Breast epithelium (tissue), 4 donors: ENCODE measurements at regions not wholly inside any gene's neighbourhood (a gene's known extent, or its start where the extent isn't known, plus 50 kb on each side); places are given as distances from the start of the nearest gene placed in this dataset.

ENCODE experiments used
- DNase-seq, 2 donors: peaks; one replicate each; pipeline ENCODE4 v3.0.0-alpha.2; 2019; ENCODE audit warnings: low spot score in 2 of 2
- H3K27ac ChIP-seq, 2 donors: fragments of 200-600 bp; sonication (generic) in 1 of 2; one replicate each; pipeline ENCODE4 v1.5.1; 2016 to 2019; ENCODE audit warnings: mild to moderate bottlenecking in 1 of 2
- H3K27me3 ChIP-seq, 2 donors: fragments of 200-600 bp; sonication (generic) in 1 of 2; one replicate each; pipeline versions ENCODE4 v1.5.1 to v1.6.0; 2017 to 2019; ENCODE audit warnings: control low read depth in 1 of 2, mild to moderate bottlenecking in 1 of 2
- H3K36me3 ChIP-seq: fragments of 200-600 bp; one replicate; pipeline ENCODE4 v1.5.1; 2019
- H3K4me1 ChIP-seq, 2 donors: fragments of 200-600 bp; sonication (generic); one replicate each; pipeline ENCODE4 v1.5.1; 2016 to 2019; ENCODE audit warnings: control low read depth in 1 of 2
- H3K4me3 ChIP-seq, 3 donors: fragments of 200-600 bp; sonication (generic); 1 replicate in 2 of 3; 2 replicates in 1 of 3; pipeline ENCODE4 v1.5.1; 2016 to 2019; ENCODE audit warnings: mild to moderate bottlenecking in 3 of 3, moderate library complexity in 2 of 3
- H3K9me3 ChIP-seq, 2 donors: fragments of 200-600 bp; sonication (generic) in 1 of 2; one replicate each; pipeline ENCODE4 v1.5.1; 2016 to 2019; ENCODE audit warnings: control low read depth in 1 of 2
- CTCF ChIP-seq, 3 donors: fragments of 450-650 bp; IDR thresholded peaks; one replicate each; pipeline ENCODE4 v1.5.1; 2016 to 2017; ENCODE audit warnings: antibody characterized with exemption in 3 of 3, mild to moderate bottlenecking in 3 of 3, moderate library complexity in 3 of 3
- POLR2A ChIP-seq: fragments of 450-650 bp; IDR thresholded peaks from one replicate; pipeline ENCODE4 v1.6.1; 2016; ENCODE audit warnings: antibody characterized with exemption, mild to moderate bottlenecking, moderate library complexity
- POLR2AphosphoS5 ChIP-seq, 3 donors: sonication (generic); formaldehyde crosslinking; IDR thresholded peaks; one replicate each; pipeline ENCODE4 v1.6.1; 2017; ENCODE audit warnings: antibody characterized with exemption in 3 of 3
- intact Hi-C: fragments of 100-400 bp; cut with DNase I; formaldehyde crosslinking; loops from one replicate; pipeline ENCODE4 v1.15.1; 2023; ENCODE audit warnings: low total_unique reads

DNA sequence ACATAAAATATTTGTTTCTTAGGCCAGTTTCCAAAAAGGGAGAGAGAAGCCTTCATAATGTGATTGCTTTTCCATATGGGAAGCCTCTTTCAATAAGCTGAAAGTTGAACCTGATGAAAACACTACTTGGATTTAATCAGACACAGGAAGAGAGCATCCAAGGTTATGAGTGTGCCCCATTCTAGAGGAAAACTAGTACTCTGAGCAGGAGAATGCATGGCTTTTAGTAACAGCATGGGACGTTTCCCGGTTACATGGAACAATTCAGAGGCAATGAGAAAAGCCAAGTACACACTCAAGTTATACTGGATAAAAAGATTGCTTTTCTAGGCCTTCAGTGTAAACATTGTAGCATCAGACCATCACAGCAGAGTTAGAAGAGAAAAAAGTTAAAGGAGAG is 315.8 kb downstream of the ZNF516 start:
- no peak overlapping the region for H3K27ac ChIP-seq
- no peaks in the 10 kb centered on the region for H3K4me1 ChIP-seq
- H3K9me3 ChIP-seq: no peaks in the 10 kb centered on the region
- peaks cover 5% of the 10 kb centered on the region for H3K36me3 ChIP-seq
- intact Hi-C loops: no loop called here
- DNase-seq: no peak
- TF ChIP-seq POLR2AphosphoS5 (IDR thresholded peaks at IDR 0.05) (no peak), CTCF (IDR thresholded peaks at IDR 0.05) (no peak), POLR2A (no peak)
- H3K4me3 ChIP-seq: no peak overlapping the region
- no peaks in the 10 kb centered on the region for H3K27me3 ChIP-seq

DNA sequence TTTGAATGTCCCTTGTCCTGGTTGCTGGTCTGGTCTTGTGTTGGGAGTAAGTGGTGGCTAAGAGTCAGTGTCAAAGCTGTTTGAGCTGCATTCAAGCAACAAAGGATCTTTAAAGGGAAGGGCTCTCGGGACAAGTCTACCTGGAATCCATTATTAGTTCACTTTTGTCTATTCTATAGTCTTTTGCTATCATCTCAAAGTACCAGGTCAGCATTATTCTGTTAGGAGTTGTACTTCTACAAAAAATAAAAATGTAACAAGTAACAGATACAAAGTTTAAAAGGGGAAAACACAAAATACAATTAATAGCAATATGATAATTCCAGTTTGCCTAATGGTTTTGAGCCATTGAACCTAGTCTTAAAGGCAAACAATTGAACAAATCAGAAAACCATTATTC is 317.9 kb downstream of the ZNF516 start:
- intact Hi-C loops: no loop called here
- TF ChIP-seq POLR2A (no peak), POLR2AphosphoS5 (IDR thresholded peaks at IDR 0.05) (no peak), CTCF (IDR thresholded peaks at IDR 0.05) (no peak)
- Histone ChIP-seq H3K27me3 (no peaks in the 10 kb centered on the region), H3K4me1 (no peaks in the 10 kb centered on the region), H3K36me3 (peaks cover 5% of the 10 kb centered on the region), H3K27ac (no peak overlapping the region), H3K4me3 (no peak overlapping the region), H3K9me3 (no peaks in the 10 kb centered on the region)
- no peak for DNase-seq

GRCh38 chr18:76174451-76174850 is 320.6 kb downstream of the ZNF516 start:
- Histone ChIP-seq H3K27me3 (no peaks in the 10 kb centered on the region), H3K27ac (no peak overlapping the region), H3K9me3 (no peaks in the 10 kb centered on the region), H3K36me3 (peaks cover 5% of the 10 kb centered on the region), H3K4me1 (no peaks in the 10 kb centered on the region), H3K4me3 (no peak overlapping the region)
- TF ChIP-seq POLR2AphosphoS5 (IDR thresholded peaks at IDR 0.05): no peak
- TF ChIP-seq CTCF (IDR thresholded peaks at IDR 0.05): no peak
- TF ChIP-seq POLR2A: no peak
- intact Hi-C loops: no loop called here
- no peak for DNase-seq

DNA sequence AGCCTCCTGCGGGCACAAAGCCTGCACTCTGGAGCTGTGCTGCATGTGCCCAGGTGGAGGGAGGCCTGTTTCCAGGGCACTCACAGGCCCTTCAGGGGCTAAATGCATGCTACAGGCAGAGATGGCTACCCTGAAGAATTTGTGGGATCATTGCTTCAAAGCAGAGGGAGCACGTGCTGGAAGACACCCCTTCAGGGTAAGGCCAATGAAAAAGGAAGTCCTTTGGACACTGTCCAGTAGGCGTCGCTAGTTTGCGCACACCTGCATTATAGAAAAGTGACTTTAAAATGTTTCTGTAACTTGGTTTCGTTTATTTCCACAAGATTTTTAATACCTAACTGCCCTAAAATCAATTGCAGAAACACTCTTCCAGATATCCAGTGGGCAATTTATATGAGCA is 325.3 kb downstream of the ZNF516 start:
- intact Hi-C loops: no loop called here
- TF ChIP-seq POLR2AphosphoS5 (IDR thresholded peaks at IDR 0.05) (no peak), POLR2A (no peak), CTCF (IDR thresholded peaks at IDR 0.05) (no peak)
- Histone ChIP-seq H3K4me3 (no peak overlapping the region), H3K4me1 (peaks cover 0 to 8% of the 10 kb centered on the region in 2 donors), H3K36me3 (no peaks in the 10 kb centered on the region), H3K27ac (no peak overlapping the region), H3K27me3 (no peaks in the 10 kb centered on the region), H3K9me3 (no peaks in the 10 kb centered on the region)
- no peak for DNase-seq

GRCh38 chr18:76167845-76168621 is 327.0 kb downstream of the ZNF516 start:
- peaks cover 0 to 8% of the 10 kb centered on the region in 2 donors for H3K4me1 ChIP-seq
- DNase-seq: no peak
- no peak for TF ChIP-seq CTCF (IDR thresholded peaks at IDR 0.05)
- TF ChIP-seq POLR2AphosphoS5 (IDR thresholded peaks at IDR 0.05): no peak
- no peak for TF ChIP-seq POLR2A
- H3K36me3 ChIP-seq: no peaks in the 10 kb centered on the region
- H3K27me3 ChIP-seq: no peaks in the 10 kb centered on the region
- H3K27ac ChIP-seq: no peak overlapping the region
- H3K9me3 ChIP-seq: no peaks in the 10 kb centered on the region
- no peak overlapping the region for H3K4me3 ChIP-seq
- intact Hi-C loops: no loop called here
